ENCODE measurements at regions not wholly inside any gene's neighbourhood (a gene's known extent, or its start where the extent isn't known, plus 50 kb on each side); places are given as distances from the start of the nearest gene placed in this dataset.
"Not testable (repeated sequence)": the region's sequence is repeated elsewhere in the genome, so short reads cannot be mapped to it uniquely, and the experiment has no call there.

DNA sequence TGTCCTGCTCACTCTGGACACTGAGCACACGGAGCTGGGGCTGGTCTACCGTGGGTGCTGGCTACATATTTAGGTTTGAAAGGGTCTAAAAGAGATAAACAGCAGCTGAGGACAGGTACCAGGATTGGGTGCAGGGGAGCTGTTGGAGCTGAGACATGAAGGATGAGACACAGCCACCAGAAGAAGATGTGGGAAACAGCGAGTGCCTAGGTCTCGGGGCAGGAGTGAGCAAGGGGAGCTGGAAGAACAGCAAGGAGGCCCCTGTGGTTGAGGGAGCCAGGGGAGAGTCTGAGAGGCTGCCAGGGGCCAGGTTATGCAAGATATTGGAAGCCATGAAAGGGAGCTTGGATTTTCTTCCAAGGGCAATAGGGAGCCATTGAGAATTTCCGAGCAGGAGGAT lies 434.0 kb upstream of the SULF2 start:
- Histone ChIP-seq H3K79me2 (ENCODE audit: insufficient read depth, low read length) (no peaks in the 10 kb centered on the region), H3K27me3 (ENCODE audit: insufficient read depth, low read length, poor library complexity) (no peaks in the 10 kb centered on the region), H3K9me3 (ENCODE audit: insufficient read depth, low read length, severe bottlenecking) (no peaks in the 10 kb centered on the region), H3K4me1 (ENCODE audit: insufficient read depth, low read length) (no peaks in the 10 kb centered on the region), H3K9ac (ENCODE audit: low read depth, low read length) (no peak overlapping the region), H3K4me3 (ENCODE audit: low read depth in 1 of 2, low read length in 2 of 2) (no peak overlapping the region), H3K36me3 (ENCODE audit: insufficient read depth, low read length) (no peaks in the 10 kb centered on the region), H3K27ac (ENCODE audit: low read length) (no peak overlapping the region), H3K4me2 (ENCODE audit: insufficient read depth, low read length) (no peak overlapping the region), H4K20me1 (ENCODE audit: insufficient read depth, low read length) (no peaks in the 10 kb centered on the region; the same call in 1 of the 2 replicates), H2AFZ (ENCODE audit: low read depth, low read length) (no peak overlapping the region)
- DNase-seq (no peak), ATAC-seq (ENCODE audit: insufficient read depth, low read depth) (no peak)
- TF ChIP-seq, protein P1, sequence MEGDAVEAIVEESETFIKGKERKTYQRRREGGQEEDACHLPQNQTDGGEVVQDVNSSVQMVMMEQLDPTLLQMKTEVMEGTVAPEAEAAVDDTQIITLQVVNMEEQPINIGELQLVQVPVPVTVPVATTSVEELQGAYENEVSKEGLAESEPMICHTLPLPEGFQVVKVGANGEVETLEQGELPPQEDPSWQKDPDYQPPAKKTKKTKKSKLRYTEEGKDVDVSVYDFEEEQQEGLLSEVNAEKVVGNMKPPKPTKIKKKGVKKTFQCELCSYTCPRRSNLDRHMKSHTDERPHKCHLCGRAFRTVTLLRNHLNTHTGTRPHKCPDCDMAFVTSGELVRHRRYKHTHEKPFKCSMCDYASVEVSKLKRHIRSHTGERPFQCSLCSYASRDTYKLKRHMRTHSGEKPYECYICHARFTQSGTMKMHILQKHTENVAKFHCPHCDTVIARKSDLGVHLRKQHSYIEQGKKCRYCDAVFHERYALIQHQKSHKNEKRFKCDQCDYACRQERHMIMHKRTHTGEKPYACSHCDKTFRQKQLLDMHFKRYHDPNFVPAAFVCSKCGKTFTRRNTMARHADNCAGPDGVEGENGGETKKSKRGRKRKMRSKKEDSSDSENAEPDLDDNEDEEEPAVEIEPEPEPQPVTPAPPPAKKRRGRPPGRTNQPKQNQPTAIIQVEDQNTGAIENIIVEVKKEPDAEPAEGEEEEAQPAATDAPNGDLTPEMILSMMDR (IDR thresholded peaks at IDR 0.05; ENCODE audit: borderline replicate concordance, extremely low read depth, low read length, poor library complexity, severe bottlenecking) = no peak
- TF ChIP-seq EZH2 (IDR thresholded peaks at IDR 0.05; ENCODE audit: borderline replicate concordance, low read depth, low read length, severe bottlenecking) = no peak

DNA sequence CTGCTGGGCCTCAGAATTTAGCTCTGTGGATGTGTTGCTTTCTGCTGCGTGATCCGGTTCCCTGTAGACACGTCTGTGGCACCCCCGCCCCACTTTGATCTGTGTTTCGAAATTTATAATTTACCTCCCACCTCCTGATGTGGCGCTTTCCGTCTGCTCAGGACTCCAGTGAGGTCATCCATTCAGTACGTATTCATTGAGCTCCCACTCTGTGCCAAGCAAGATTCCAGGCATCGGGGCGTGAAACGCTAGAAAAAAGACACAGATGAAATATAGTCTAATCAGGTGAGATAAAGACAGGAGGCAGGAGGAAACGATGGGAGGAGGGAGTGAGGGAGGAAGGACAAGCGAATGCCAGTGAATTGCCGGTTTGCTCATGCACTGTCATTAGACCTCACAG lies 431.9 kb upstream of the SULF2 start:
- Histone ChIP-seq H3K4me3 (ENCODE audit: low read depth in 1 of 2, low read length in 2 of 2) (no peak overlapping the region), H2AFZ (ENCODE audit: low read depth, low read length) (no peak overlapping the region), H3K4me1 (ENCODE audit: insufficient read depth, low read length) (no peaks in the 10 kb centered on the region), H3K27ac (ENCODE audit: low read length) (no peak overlapping the region), H3K4me2 (ENCODE audit: insufficient read depth, low read length) (no peak overlapping the region), H3K36me3 (ENCODE audit: insufficient read depth, low read length) (no peaks in the 10 kb centered on the region), H3K79me2 (ENCODE audit: insufficient read depth, low read length) (no peaks in the 10 kb centered on the region), H3K9ac (ENCODE audit: low read depth, low read length) (no peak overlapping the region), H3K27me3 (ENCODE audit: insufficient read depth, low read length, poor library complexity) (no peaks in the 10 kb centered on the region), H3K9me3 (ENCODE audit: insufficient read depth, low read length, severe bottlenecking) (no peaks in the 10 kb centered on the region), H4K20me1 (ENCODE audit: insufficient read depth, low read length) (no peaks in the 10 kb centered on the region; the same call in 1 of the 2 replicates)
- ATAC-seq (ENCODE audit: insufficient read depth, low read depth) (no peak), DNase-seq (no peak)
- TF ChIP-seq, protein P1 (IDR thresholded peaks at IDR 0.05; ENCODE audit: borderline replicate concordance, extremely low read depth, low read length, poor library complexity, severe bottlenecking) = no peak
- TF ChIP-seq EZH2 (IDR thresholded peaks at IDR 0.05; ENCODE audit: borderline replicate concordance, low read depth, low read length, severe bottlenecking) = no peak

DNA sequence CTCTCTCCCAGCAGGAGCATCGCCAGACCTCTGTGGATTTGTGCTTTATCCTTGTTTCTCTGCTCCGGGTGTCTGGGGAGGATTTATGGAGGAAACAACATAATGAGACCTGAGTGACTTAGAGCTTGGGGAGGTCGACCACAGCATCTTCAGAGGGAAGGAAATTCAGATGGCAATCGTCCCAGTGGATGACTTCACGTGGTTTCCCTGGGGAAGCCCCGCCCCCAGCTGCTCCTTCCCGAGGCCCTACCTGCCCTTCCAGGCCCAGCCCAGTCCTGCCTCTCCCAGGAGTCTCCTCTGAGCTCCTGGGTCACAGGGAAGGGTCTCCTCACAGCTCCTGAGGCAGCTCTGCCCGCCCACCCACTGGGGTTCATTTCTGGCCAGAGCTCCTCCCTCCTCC lies 430.3 kb upstream of the SULF2 start:
- Histone ChIP-seq H3K4me2 (ENCODE audit: insufficient read depth, low read length) (no peak overlapping the region), H3K27me3 (ENCODE audit: insufficient read depth, low read length, poor library complexity) (no peaks in the 10 kb centered on the region), H3K36me3 (ENCODE audit: insufficient read depth, low read length) (no peaks in the 10 kb centered on the region), H3K79me2 (ENCODE audit: insufficient read depth, low read length) (no peaks in the 10 kb centered on the region), H4K20me1 (ENCODE audit: insufficient read depth, low read length) (no peaks in the 10 kb centered on the region; the same call in 1 of the 2 replicates), H3K4me1 (ENCODE audit: insufficient read depth, low read length) (no peaks in the 10 kb centered on the region), H3K27ac (ENCODE audit: low read length) (no peak overlapping the region), H3K4me3 (ENCODE audit: low read depth in 1 of 2, low read length in 2 of 2) (no peak overlapping the region), H2AFZ (ENCODE audit: low read depth, low read length) (no peak overlapping the region), H3K9me3 (ENCODE audit: insufficient read depth, low read length, severe bottlenecking) (no peaks in the 10 kb centered on the region), H3K9ac (ENCODE audit: low read depth, low read length) (no peak overlapping the region)
- DNase-seq (no peak), ATAC-seq (ENCODE audit: insufficient read depth, low read depth) (no peak)
- TF ChIP-seq, protein P1 (IDR thresholded peaks at IDR 0.05; ENCODE audit: borderline replicate concordance, extremely low read depth, low read length, poor library complexity, severe bottlenecking) = no peak
- TF ChIP-seq EZH2 (IDR thresholded peaks at IDR 0.05; ENCODE audit: borderline replicate concordance, low read depth, low read length, severe bottlenecking) = no peak

DNA sequence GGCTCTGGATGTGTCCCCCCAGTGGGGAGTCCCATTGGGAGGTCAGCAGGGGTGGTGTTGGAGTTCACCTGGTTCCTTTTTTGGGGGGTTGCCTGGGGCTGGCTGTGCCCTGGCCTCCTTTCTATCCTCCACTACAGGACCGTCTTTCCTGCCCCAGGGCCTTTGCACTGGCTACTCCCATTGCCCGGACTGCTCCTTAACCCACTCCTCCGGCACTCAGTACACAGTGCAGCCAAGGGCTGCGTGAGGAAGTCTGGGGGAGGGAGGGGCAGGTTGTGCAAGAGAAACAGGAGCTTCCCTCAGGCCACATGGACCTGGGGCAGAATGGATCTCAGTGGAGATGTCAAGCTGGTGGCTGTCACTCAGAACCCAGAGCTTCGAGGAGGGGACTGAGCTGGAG lies 429.3 kb upstream of the SULF2 start:
- Histone ChIP-seq H3K4me3 (ENCODE audit: low read depth in 1 of 2, low read length in 2 of 2) (no peak overlapping the region), H3K36me3 (ENCODE audit: insufficient read depth, low read length) (no peaks in the 10 kb centered on the region), H3K4me2 (ENCODE audit: insufficient read depth, low read length) (no peak overlapping the region), H4K20me1 (ENCODE audit: insufficient read depth, low read length) (no peaks in the 10 kb centered on the region; the same call in 1 of the 2 replicates), H3K9ac (ENCODE audit: low read depth, low read length) (no peak overlapping the region), H3K27ac (ENCODE audit: low read length) (no peak overlapping the region), H3K27me3 (ENCODE audit: insufficient read depth, low read length, poor library complexity) (no peaks in the 10 kb centered on the region), H2AFZ (ENCODE audit: low read depth, low read length) (no peak overlapping the region), H3K79me2 (ENCODE audit: insufficient read depth, low read length) (no peaks in the 10 kb centered on the region), H3K4me1 (ENCODE audit: insufficient read depth, low read length) (no peaks in the 10 kb centered on the region), H3K9me3 (ENCODE audit: insufficient read depth, low read length, severe bottlenecking) (no peaks in the 10 kb centered on the region)
- DNase-seq (no peak), ATAC-seq (ENCODE audit: insufficient read depth, low read depth) (no peak)
- no peak for TF ChIP-seq EZH2 (IDR thresholded peaks at IDR 0.05; ENCODE audit: borderline replicate concordance, low read depth, low read length, severe bottlenecking)
- TF ChIP-seq, protein P1 (IDR thresholded peaks at IDR 0.05; ENCODE audit: borderline replicate concordance, extremely low read depth, low read length, poor library complexity, severe bottlenecking) = no peak

DNA sequence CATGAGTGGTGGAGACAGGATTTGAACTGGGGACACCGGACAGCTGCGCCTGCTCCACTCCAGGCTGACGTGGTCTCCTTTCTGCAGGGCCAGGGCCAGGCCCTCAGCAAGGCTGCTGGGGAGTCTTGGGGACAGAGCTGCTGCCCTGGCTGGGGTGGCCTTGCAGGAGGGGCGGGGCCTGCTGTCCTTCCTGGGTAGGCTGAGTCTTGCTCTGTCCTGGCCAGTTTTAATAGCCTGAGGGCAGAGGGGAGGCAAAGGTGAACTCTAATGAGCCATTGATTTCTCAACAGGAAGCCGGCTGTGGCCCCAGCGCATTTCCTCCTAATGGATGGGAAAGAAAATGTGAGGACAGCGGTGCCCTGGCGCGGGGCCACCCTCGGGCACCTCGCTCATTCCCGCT lies 428.4 kb upstream of the SULF2 start:
- H3K4me1 ChIP-seq (ENCODE audit: insufficient read depth, low read length); H3K27me3 ChIP-seq (ENCODE audit: insufficient read depth, low read length, poor library complexity); H3K9me3 ChIP-seq (ENCODE audit: insufficient read depth, low read length, severe bottlenecking); H3K36me3 ChIP-seq (ENCODE audit: insufficient read depth, low read length); ATAC-seq (ENCODE audit: insufficient read depth, low read depth); H3K4me2 ChIP-seq (ENCODE audit: insufficient read depth, low read length); DNase-seq; H3K4me3 ChIP-seq (ENCODE audit: low read depth in 1 of 2, low read length in 2 of 2); H3K79me2 ChIP-seq (ENCODE audit: insufficient read depth, low read length); H4K20me1 ChIP-seq (ENCODE audit: insufficient read depth, low read length); H3K9ac ChIP-seq (ENCODE audit: low read depth, low read length); H3K27ac ChIP-seq (ENCODE audit: low read length); H2AFZ ChIP-seq (ENCODE audit: low read depth, low read length): not testable (repeated sequence)
